GM23248 (cell line): ENCODE measurements at regions not wholly inside any gene's neighbourhood (a gene's known extent, or its start where the extent isn't known, plus 50 kb on each side); places are given as distances from the start of the nearest gene placed in this dataset.

Experiments
- DNase-seq: peaks from one replicate; pipeline ENCODE4 v3.0.0-alpha.2; 2015
- H2AFZ ChIP-seq: fragments of 200-600 bp; sonication (generic); 2 replicates; pipeline ENCODE4 v1.6.1; 2016; ENCODE audit warnings: antibody characterized with exemption
- H3F3A ChIP-seq: fragments of 200-600 bp; sonication (generic); 2 replicates; pipeline ENCODE4 v1.6.1; 2016; ENCODE audit warnings: mild to moderate bottlenecking, antibody characterized with exemption, mixed run types; ENCODE audit not compliant: insufficient read depth
- H3K27ac ChIP-seq: fragments of 200-600 bp; sonication (generic); 2 replicates; pipeline ENCODE4 v1.5.1; 2016; ENCODE audit warnings: mild to moderate bottlenecking
- H3K27me3 ChIP-seq: fragments of 200-600 bp; sonication (generic); replicated peaks from 2 replicates; pipeline ENCODE4 v1.6.1; 2016; ENCODE audit warnings: mild to moderate bottlenecking; ENCODE audit not compliant: insufficient read depth
- H3K36me3 ChIP-seq: fragments of 200-600 bp; sonication (generic); 2 replicates; pipeline ENCODE4 v1.6.1; 2016; ENCODE audit warnings: low read depth, mild to moderate bottlenecking
- H3K4me1 ChIP-seq: fragments of 200-600 bp; sonication (generic); 2 replicates; pipeline ENCODE4 v1.6.1; 2016; ENCODE audit warnings: mild to moderate bottlenecking; ENCODE audit not compliant: insufficient read depth
- H3K4me2 ChIP-seq: fragments of 200-600 bp; sonication (generic); one replicate; pipeline ENCODE4 v1.6.1; 2016; ENCODE audit warnings: mild to moderate bottlenecking; ENCODE audit not compliant: unreplicated experiment
- H3K4me3 ChIP-seq: fragments of 200-600 bp; sonication (generic); 2 replicates; pipeline ENCODE4 v1.5.1; 2016; ENCODE audit warnings: mild to moderate bottlenecking
- H3K79me2 ChIP-seq: fragments of 200-600 bp; sonication (generic); 2 replicates; pipeline ENCODE4 v1.6.1; 2016; ENCODE audit warnings: mild to moderate bottlenecking; ENCODE audit not compliant: insufficient read depth
- H3K9ac ChIP-seq: fragments of 200-600 bp; sonication (generic); 2 replicates; pipeline ENCODE4 v1.6.1; 2016; ENCODE audit warnings: mild to moderate bottlenecking
- H3K9me2 ChIP-seq: fragments of 200-600 bp; sonication (generic); 2 replicates; pipeline ENCODE4 v1.6.1; 2016; ENCODE audit warnings: mixed run types, mild to moderate bottlenecking, moderate library complexity; ENCODE audit not compliant: insufficient read depth
- H3K9me3 ChIP-seq: fragments of 200-600 bp; sonication (generic); one replicate; pipeline ENCODE4 v1.6.1; 2017; ENCODE audit warnings: low read depth
- H4K20me1 ChIP-seq: fragments of 200-600 bp; sonication (generic); 2 replicates; pipeline ENCODE4 v1.6.0; 2016; ENCODE audit not compliant: insufficient read depth
- EZH2 ChIP-seq: fragments of 200-600 bp; sonication (generic); IDR thresholded peaks from 2 replicates; pipeline ENCODE4 v1.6.1; 2018; ENCODE audit warnings: antibody characterized with exemption, mild to moderate bottlenecking; ENCODE audit not compliant: insufficient read depth, poor library complexity, severe bottlenecking
- EZH2phosphoT487 ChIP-seq: fragments of 200-600 bp; sonication (generic); IDR thresholded peaks from 2 replicates; pipeline ENCODE4 v1.6.1; 2018; ENCODE audit warnings: antibody characterized with exemption, moderate library complexity, mild to moderate bottlenecking, low read depth; ENCODE audit not compliant: insufficient read depth
- WGBS, 2 experiments: methylation state at CpG; one replicate each; pipeline ENCODE4 v1.1.6; 2015 to 2017; ENCODE audit warnings: low lambda C conversion rate in 2 of 2, low coverage in 1 of 2; ENCODE audit errors: missing lambda C conversion rate in 2 of 2; 5-methylcytosine and 5-hydroxymethylcytosine counted together
- in situ Hi-C: fragments of 300-500 bp; cut with MboI; formaldehyde crosslinking; loops from 2 replicates; pipeline ENCODE4 v1.15.0; 2020

- Histone ChIP-seq H3F3A (no peaks in the 10 kb centered on the region), H3K9ac (no peak overlapping the region), H3K4me2 (no peak overlapping the region), H3K27me3 (no peaks in the 10 kb centered on the region), H3K79me2 (no peaks in the 10 kb centered on the region), H3K9me2 (no peaks in the 10 kb centered on the region; the same call in 1 of the 2 replicates), H3K9me3 (no peaks in the 10 kb centered on the region), H3K4me3 (no peak overlapping the region), H3K27ac (no peak overlapping the region), H3K4me1 (no peaks in the 10 kb centered on the region), H4K20me1 (no peaks in the 10 kb centered on the region), H2AFZ (no peak overlapping the region; the same call in 1 of the 2 replicates), H3K36me3 (no peaks in the 10 kb centered on the region)
- in situ Hi-C loops: no loop called here
- no peak for TF ChIP-seq EZH2
- no peak for TF ChIP-seq EZH2phosphoT487
- DNase-seq: no peak
These were observed 855.6 kb upstream of the PIK3C3 start for GRCh38 chr18:41099451-41099850.

GRCh38 chr18:41096504-41096903, 858.5 kb upstream of the PIK3C3 start:
- H3K4me3 ChIP-seq: no peak overlapping the region
- H3K4me1 ChIP-seq: no peaks in the 10 kb centered on the region
- no peak overlapping the region for H2AFZ ChIP-seq
- H3K36me3 ChIP-seq: no peaks in the 10 kb centered on the region
- no peaks in the 10 kb centered on the region for H3K27me3 ChIP-seq
- no peak overlapping the region for H3K27ac ChIP-seq
- no peaks in the 10 kb centered on the region for H4K20me1 ChIP-seq
- H3K9me2 ChIP-seq: no peaks in the 10 kb centered on the region
- TF ChIP-seq EZH2phosphoT487 (no peak), EZH2 (no peak)
- in situ Hi-C loops: no loop called here
- no peaks in the 10 kb centered on the region for H3K9me3 ChIP-seq
- no peaks in the 10 kb centered on the region for H3F3A ChIP-seq
- H3K79me2 ChIP-seq: no peaks in the 10 kb centered on the region
- no peak overlapping the region for H3K9ac ChIP-seq
- peak; percentile 24 for DNase-seq
- H3K4me2 ChIP-seq: no peak overlapping the region
- WGBS, 2 experiments: 14% methylated on average over 5 of the region's 5 CpGs

GRCh38 chr18:41077076-41077475, 878.0 kb upstream of the PIK3C3 start:
- H3K9ac ChIP-seq: no peak overlapping the region
- H3K27me3 ChIP-seq: no peaks in the 10 kb centered on the region
- in situ Hi-C loops: no loop called here
- no peaks in the 10 kb centered on the region for H3K79me2 ChIP-seq
- H3K4me3 ChIP-seq: no peak overlapping the region
- no peak overlapping the region for H2AFZ ChIP-seq
- WGBS, 2 experiments: 32 to 47% methylated on average over 2 of the region's 2 CpGs
- TF ChIP-seq EZH2 (no peak), EZH2phosphoT487 (no peak)
- H3K9me3 ChIP-seq: no peaks in the 10 kb centered on the region
- peaks cover 7% of the 10 kb centered on the region; the same call in 1 of the 2 replicates for H3F3A ChIP-seq
- 0 out of 2 replicates have a peak, but pooled peaks cover 4% of the 10 kb centered on the region for H3K4me1 ChIP-seq
- H3K27ac ChIP-seq: no peak overlapping the region
- DNase-seq: no peak
- no peak overlapping the region for H3K4me2 ChIP-seq
- H3K9me2 ChIP-seq: no peaks in the 10 kb centered on the region
- H4K20me1 ChIP-seq: no peaks in the 10 kb centered on the region
- no peaks in the 10 kb centered on the region for H3K36me3 ChIP-seq

DNA sequence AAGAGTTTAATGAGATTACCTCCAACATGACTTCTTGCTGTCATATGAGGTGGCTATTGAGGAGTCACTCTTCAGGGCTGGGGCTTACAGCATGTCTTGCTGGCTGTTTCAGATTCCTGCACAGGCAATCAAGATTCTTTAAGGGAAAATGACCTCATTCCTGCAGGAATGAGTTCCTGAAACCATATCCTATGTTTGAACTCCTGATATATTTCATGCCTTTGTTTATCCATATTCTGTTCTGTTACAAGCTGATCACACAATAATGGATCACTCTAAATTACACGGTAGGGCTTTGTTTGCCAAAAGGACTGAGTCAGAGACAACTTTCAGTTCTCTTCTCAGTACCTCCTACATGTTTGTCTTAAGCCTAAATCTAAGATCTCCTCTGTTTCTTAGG, 879.8 kb upstream of the PIK3C3 start:
- in situ Hi-C loops: no loop called here
- Histone ChIP-seq H3K9me3 (no peaks in the 10 kb centered on the region), H3K4me3 (no peak overlapping the region), H3K27ac (0 out of 2 replicates have a peak overlapping the region, but pooled peaks have one; percentile 14), H3K36me3 (no peaks in the 10 kb centered on the region), H4K20me1 (no peaks in the 10 kb centered on the region), H3K4me1 (0 out of 2 replicates have a peak, but pooled peaks cover 4% of the 10 kb centered on the region), H2AFZ (no peak overlapping the region), H3F3A (peaks cover 7% of the 10 kb centered on the region; the same call in 1 of the 2 replicates), H3K9me2 (no peaks in the 10 kb centered on the region), H3K79me2 (no peaks in the 10 kb centered on the region), H3K4me2 (peak overlapping the region; percentile 8), H3K9ac (no peak overlapping the region), H3K27me3 (no peaks in the 10 kb centered on the region)
- peak; percentile 52 for DNase-seq
- 3 to 5% methylated on average over 1 of the region's 1 CpG for WGBS, 2 experiments
- TF ChIP-seq EZH2phosphoT487 (no peak), EZH2 (no peak)
